ENCODE measurements at regions not wholly inside any gene's neighbourhood (a gene's known extent, or its start where the extent isn't known, plus 50 kb on each side); places are given as distances from the start of the nearest gene placed in this dataset.

DNA sequence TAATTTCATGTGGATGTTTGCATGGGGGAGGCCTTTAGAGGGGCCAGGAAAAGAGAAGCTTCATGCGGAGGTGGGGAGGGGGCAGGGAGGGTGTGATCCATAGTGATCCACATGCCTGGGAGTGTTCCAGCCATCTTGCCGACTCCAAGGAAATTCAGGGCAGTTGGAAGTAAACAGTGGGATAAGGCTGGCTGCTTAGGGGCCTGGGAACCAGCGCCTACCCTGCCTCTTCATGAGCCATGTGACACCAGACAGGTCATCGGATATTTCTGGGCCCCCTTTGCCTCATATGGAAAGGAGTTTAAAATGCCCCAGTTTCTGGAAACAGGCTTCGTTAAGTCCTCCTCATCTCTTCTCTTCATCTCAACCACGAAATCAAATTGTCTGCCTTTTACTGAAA is 983.2 kb downstream of the BCL11B start:
- intact Hi-C loops (cut with micrococcal nuclease) = no loop called here
- H3K27ac Mint-ChIP-seq = no peak overlapping the region
- CTCF ChIA-PET = no interaction called here
- no peaks in the 10 kb centered on the region for H3K4me1 Mint-ChIP-seq (ENCODE audit: low read depth)
- peaks cover 5% of the 10 kb centered on the region for H3K9me3 Mint-ChIP-seq
- H3K36me3 Mint-ChIP-seq (ENCODE audit: low read depth) = no peaks in the 10 kb centered on the region
- DNase-seq = no peak
- H3K27me3 Mint-ChIP-seq (ENCODE audit: low read depth) = no peaks in the 10 kb centered on the region
- H3K4me3 Mint-ChIP-seq = no peak overlapping the region

DNA sequence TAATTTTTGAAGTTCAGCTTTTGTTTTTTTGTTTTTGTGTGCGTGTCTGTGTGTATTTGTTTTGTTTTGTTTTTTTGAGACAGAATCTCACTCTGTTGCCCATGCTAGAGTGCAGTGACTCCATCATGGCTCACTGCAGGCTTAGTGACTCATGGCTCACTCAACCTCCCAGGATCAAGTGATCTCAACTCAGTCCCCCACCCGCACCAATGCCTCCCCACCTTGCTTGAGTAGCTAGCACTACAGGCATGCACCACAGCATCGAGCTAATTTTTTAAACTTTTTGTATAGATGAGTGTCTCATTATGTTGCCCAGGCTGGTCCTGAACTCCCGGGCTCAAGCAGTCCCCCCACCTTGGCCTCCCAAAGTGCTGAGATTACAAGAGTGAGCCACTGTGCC is 981.4 kb downstream of the BCL11B start:
- no peaks in the 10 kb centered on the region for H3K27me3 Mint-ChIP-seq (ENCODE audit: low read depth)
- CTCF ChIA-PET = no interaction called here
- H3K4me3 Mint-ChIP-seq = no peak overlapping the region
- intact Hi-C loops (cut with micrococcal nuclease) = no loop called here
- H3K4me1 Mint-ChIP-seq (ENCODE audit: low read depth) = no peaks in the 10 kb centered on the region
- no peaks in the 10 kb centered on the region for H3K36me3 Mint-ChIP-seq (ENCODE audit: low read depth)
- DNase-seq = peak; percentile 23
- no peak overlapping the region for H3K27ac Mint-ChIP-seq
- peaks cover 5% of the 10 kb centered on the region for H3K9me3 Mint-ChIP-seq

GRCh38 chr14:98292191-98292590 is 979.8 kb downstream of the BCL11B start:
- H3K9me3 Mint-ChIP-seq = no peaks in the 10 kb centered on the region
- H3K4me3 Mint-ChIP-seq = no peak overlapping the region
- no peaks in the 10 kb centered on the region for H3K36me3 Mint-ChIP-seq (ENCODE audit: low read depth)
- CTCF ChIA-PET = no interaction called here
- no peaks in the 10 kb centered on the region for H3K27me3 Mint-ChIP-seq (ENCODE audit: low read depth)
- no peak overlapping the region for H3K27ac Mint-ChIP-seq
- no peaks in the 10 kb centered on the region for H3K4me1 Mint-ChIP-seq (ENCODE audit: low read depth)
- DNase-seq = no peak
- intact Hi-C loops (cut with micrococcal nuclease) = no loop called here

DNA sequence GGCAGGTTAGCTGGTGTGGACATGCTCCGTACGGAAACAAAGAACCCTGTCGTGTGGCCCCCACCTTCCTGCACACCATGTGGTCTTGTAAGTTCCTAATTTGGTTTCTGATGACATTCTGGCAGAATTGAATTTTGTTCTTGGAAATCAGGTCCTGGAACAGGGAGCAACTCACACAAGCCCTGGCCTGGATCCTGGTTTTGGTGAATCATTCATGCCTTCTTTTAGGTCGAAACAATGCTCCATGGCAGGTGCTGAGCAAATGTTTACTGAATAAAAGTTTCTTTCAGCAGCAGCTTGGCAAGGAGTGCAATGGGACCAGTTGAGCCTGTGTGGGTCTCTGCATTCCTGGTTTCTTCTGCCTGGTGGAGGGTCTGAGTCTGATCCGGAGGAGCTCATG is 978.4 kb downstream of the BCL11B start:
- Mint-ChIP-seq H3K27me3 (ENCODE audit: low read depth) (no peaks in the 10 kb centered on the region), H3K36me3 (ENCODE audit: low read depth) (no peaks in the 10 kb centered on the region), H3K4me1 (ENCODE audit: low read depth) (no peaks in the 10 kb centered on the region), H3K4me3 (no peak overlapping the region), H3K9me3 (no peaks in the 10 kb centered on the region), H3K27ac (no peak overlapping the region)
- DNase-seq = no peak
- intact Hi-C loops (cut with micrococcal nuclease) = no loop called here
- CTCF ChIA-PET = interaction anchor here (0.5 kb wide), 1 partner anchor 251 kb away, joined by 3 read pairs; no protein-coding TSS in a partner anchor

DNA sequence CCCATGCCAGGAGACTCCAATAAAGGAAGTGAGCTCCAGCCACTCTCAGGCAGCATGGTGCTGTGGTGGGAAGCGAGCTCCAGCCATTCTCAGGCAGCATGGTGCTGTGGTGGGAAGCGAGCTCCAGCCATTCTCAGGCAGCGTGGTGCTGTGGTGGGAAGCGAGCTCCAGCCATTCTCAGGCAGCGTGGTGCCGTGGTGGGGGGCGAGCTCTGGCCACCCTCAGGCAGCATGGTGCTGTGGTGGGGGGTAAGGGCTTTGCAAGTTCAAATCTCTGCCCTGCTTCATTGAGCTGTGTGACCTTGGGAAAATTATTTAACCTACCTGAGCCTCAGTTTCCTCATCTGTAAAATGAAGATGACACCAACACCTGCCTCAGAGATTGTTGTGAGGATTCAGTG is 975.1 kb downstream of the BCL11B start:
- no peaks in the 10 kb centered on the region for H3K36me3 Mint-ChIP-seq (ENCODE audit: low read depth)
- DNase-seq = no peak
- CTCF ChIA-PET = interaction anchor here (0.6 kb wide), 1 partner anchor 39 kb away, joined by 4 read pairs; no protein-coding TSS in a partner anchor
- H3K4me1 Mint-ChIP-seq (ENCODE audit: low read depth) = no peaks in the 10 kb centered on the region
- H3K9me3 Mint-ChIP-seq = no peaks in the 10 kb centered on the region
- intact Hi-C loops (cut with micrococcal nuclease) = no loop called here
- H3K27me3 Mint-ChIP-seq (ENCODE audit: low read depth) = no peaks in the 10 kb centered on the region
- no peak overlapping the region for H3K27ac Mint-ChIP-seq
- H3K4me3 Mint-ChIP-seq = no peak overlapping the region

DNA sequence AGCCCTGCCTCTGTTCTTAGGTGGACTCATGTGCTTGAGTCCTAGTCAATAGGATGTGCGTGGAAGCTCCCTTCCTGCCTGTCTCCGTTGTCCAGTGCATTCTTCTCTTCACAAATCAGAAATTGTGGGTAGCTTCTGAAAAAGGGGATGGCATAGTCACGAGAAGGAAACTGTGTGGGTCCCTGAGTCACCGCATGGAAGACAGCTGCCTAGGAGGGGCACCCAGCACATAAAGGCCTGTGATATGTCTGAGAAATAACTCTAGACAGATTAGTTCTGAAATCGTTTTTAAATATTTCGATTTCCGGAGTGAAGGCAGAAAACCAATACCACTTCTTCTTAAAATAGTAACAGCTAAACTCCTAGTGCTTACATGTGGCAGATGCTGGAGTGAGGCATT is 974.4 kb downstream of the BCL11B start:
- CTCF ChIA-PET = interaction anchor here (0.6 kb wide), 1 partner anchor 39 kb away, joined by 4 read pairs; no protein-coding TSS in a partner anchor
- Mint-ChIP-seq H3K4me1 (ENCODE audit: low read depth) (no peaks in the 10 kb centered on the region), H3K9me3 (no peaks in the 10 kb centered on the region)

GRCh38 chr14:98298481-98299244 is 973.3 kb downstream of the BCL11B start:
- Mint-ChIP-seq H3K27me3 (ENCODE audit: low read depth) (no peaks in the 10 kb centered on the region), H3K36me3 (ENCODE audit: low read depth) (no peaks in the 10 kb centered on the region), H3K9me3 (no peaks in the 10 kb centered on the region), H3K27ac (no peak overlapping the region), H3K4me1 (ENCODE audit: low read depth) (no peaks in the 10 kb centered on the region), H3K4me3 (no peak overlapping the region)
- no peak for DNase-seq
- CTCF ChIA-PET = no interaction called here
- intact Hi-C loops (cut with micrococcal nuclease) = no loop called here

More for the DNA sequence above, 974.4 kb downstream of the BCL11B start:
- intact Hi-C loops (cut with micrococcal nuclease) = no loop called here
- H3K27me3 Mint-ChIP-seq (ENCODE audit: low read depth) = no peaks in the 10 kb centered on the region
- H3K27ac Mint-ChIP-seq = no peak overlapping the region
- H3K36me3 Mint-ChIP-seq (ENCODE audit: low read depth) = no peaks in the 10 kb centered on the region
- no peak for DNase-seq
- no peak overlapping the region for H3K4me3 Mint-ChIP-seq

DNA sequence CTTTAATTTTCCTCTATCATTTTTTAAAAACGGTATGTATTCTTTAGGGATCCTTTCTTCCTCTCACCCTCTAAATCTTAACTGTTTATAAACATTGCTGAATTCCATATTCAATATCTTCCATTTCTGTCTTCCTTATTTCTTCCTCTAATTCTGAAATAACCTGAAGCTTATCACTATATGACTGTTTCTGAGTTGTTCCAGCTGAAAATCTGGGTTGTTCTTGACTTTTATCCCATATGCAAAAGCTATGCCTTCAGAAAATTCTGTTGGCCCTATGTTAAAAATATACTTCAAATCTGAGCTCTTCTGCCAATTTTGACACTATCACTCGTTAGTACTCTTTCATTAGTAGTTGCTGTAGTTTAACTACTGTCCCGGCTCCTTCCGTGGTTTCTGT is 970.3 kb downstream of the BCL11B start:
- no peak overlapping the region for H3K4me3 Mint-ChIP-seq
- H3K36me3 Mint-ChIP-seq (ENCODE audit: low read depth) = no peaks in the 10 kb centered on the region
- H3K4me1 Mint-ChIP-seq (ENCODE audit: low read depth) = no peaks in the 10 kb centered on the region
- intact Hi-C loops (cut with micrococcal nuclease) = no loop called here
- H3K9me3 Mint-ChIP-seq = no peaks in the 10 kb centered on the region
- no peak for DNase-seq
- no peaks in the 10 kb centered on the region for H3K27me3 Mint-ChIP-seq (ENCODE audit: low read depth)
- no peak overlapping the region for H3K27ac Mint-ChIP-seq
- CTCF ChIA-PET = no interaction called here

DNA sequence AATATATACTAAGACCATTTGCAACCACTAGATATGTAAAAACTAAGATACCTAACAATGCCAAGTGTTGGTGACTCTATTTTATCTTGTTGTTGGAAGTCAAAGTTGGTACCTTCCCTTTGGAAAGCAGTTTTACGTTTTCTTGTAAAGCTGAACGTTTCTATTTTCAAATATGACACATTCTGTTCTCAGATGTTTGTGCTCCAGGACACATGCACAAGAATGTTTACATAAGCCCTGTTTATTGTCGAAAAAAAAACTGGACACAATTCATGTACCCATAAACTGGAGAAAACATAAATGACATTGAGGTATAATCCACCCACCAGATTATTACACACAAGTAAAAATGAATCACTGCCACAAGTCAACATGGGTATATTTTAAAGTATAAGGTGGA is 967.4 kb downstream of the BCL11B start:
- H3K9me3 Mint-ChIP-seq = no peaks in the 10 kb centered on the region
- CTCF ChIA-PET = no interaction called here
- no peaks in the 10 kb centered on the region for H3K36me3 Mint-ChIP-seq (ENCODE audit: low read depth)
- no peak overlapping the region for H3K4me3 Mint-ChIP-seq
- no peak for DNase-seq
- no peak overlapping the region for H3K27ac Mint-ChIP-seq
- intact Hi-C loops (cut with micrococcal nuclease) = no loop called here
- peaks cover 5% of the 10 kb centered on the region for H3K4me1 Mint-ChIP-seq (ENCODE audit: low read depth)
- no peaks in the 10 kb centered on the region for H3K27me3 Mint-ChIP-seq (ENCODE audit: low read depth)

- H3K4me1 Mint-ChIP-seq (ENCODE audit: low read depth) = peaks cover 9% of the 10 kb centered on the region
- CTCF ChIA-PET = no interaction called here
- H3K9me3 Mint-ChIP-seq = peaks cover 4% of the 10 kb centered on the region
- H3K27ac Mint-ChIP-seq = no peak overlapping the region
- no peaks in the 10 kb centered on the region for H3K36me3 Mint-ChIP-seq (ENCODE audit: low read depth)
- intact Hi-C loops (cut with micrococcal nuclease) = no loop called here
- DNase-seq = no peak
- no peaks in the 10 kb centered on the region for H3K27me3 Mint-ChIP-seq (ENCODE audit: low read depth)
- H3K4me3 Mint-ChIP-seq = no peak overlapping the region
These were observed 962.4 kb downstream of the BCL11B start for GRCh38 chr14:98309591-98309990.

- Mint-ChIP-seq H3K4me3 (no peak overlapping the region), H3K27ac (no peak overlapping the region), H3K27me3 (ENCODE audit: low read depth) (no peaks in the 10 kb centered on the region), H3K36me3 (ENCODE audit: low read depth) (no peaks in the 10 kb centered on the region), H3K9me3 (peaks cover 4% of the 10 kb centered on the region), H3K4me1 (ENCODE audit: low read depth) (peaks cover 9% of the 10 kb centered on the region)
- CTCF ChIA-PET = no interaction called here
- intact Hi-C loops (cut with micrococcal nuclease) = no loop called here
- no peak for DNase-seq
These were observed 960.0 kb downstream of the BCL11B start for GRCh38 chr14:98312006-98312405.

DNA sequence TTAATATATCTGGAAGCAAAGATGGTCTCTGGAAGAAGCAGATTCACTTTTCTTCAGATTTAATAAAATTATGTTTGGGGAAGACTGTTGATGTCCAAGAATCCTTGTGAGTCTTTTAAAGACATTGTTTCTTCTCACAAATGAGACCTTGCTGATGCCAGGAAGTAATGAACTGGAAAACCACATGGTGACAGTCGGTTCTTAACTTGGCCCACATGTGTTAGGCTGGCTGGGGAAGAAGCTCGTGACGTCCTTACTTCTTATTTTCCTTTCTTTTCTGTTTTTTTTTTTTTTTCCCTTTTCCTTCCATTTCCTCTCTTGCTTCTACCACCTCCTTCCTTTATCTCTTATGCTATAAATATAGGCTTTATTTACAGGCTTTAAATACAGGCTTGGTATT is 950.2 kb downstream of the BCL11B start:
- H3K4me3 Mint-ChIP-seq = no peak overlapping the region
- no peak for DNase-seq
- H3K4me1 Mint-ChIP-seq (ENCODE audit: low read depth) = peaks cover 30% of the 10 kb centered on the region
- CTCF ChIA-PET = no interaction called here
- intact Hi-C loops (cut with micrococcal nuclease) = no loop called here
- no peaks in the 10 kb centered on the region for H3K27me3 Mint-ChIP-seq (ENCODE audit: low read depth)
- peaks cover 12% of the 10 kb centered on the region for H3K9me3 Mint-ChIP-seq
- no peak overlapping the region for H3K27ac Mint-ChIP-seq
- H3K36me3 Mint-ChIP-seq (ENCODE audit: low read depth) = peaks cover 4% of the 10 kb centered on the region

DNA sequence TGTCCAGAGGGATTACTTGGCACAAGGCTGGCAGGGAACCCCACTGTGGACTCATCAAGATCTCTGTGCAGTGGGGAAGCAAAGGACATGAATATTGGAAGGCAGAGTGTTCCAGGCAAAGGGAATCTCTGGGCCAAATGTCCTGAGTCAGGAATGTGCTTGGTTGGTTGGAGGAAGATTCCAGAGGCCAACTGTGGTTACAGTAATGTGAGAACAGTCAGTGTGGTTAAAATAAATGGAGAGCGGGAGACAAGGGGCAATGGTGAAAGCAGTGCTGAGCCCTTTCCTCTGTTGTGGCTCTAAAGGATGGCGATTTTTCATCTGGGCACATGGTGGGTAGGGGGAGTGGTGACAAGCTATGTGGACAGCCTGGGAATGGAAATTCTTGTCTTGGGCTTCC is 948.2 kb downstream of the BCL11B start:
- no peaks in the 10 kb centered on the region for H3K27me3 Mint-ChIP-seq (ENCODE audit: low read depth)
- peaks cover 4% of the 10 kb centered on the region for H3K36me3 Mint-ChIP-seq (ENCODE audit: low read depth)
- intact Hi-C loops (cut with micrococcal nuclease) = no loop called here
- H3K9me3 Mint-ChIP-seq = peaks cover 10% of the 10 kb centered on the region
- CTCF ChIA-PET = interaction anchor here (0.8 to 1.1 kb wide), 2 partner anchors 86 to 184 kb away, joined by 3 read pairs; no protein-coding TSS in a partner anchor
- no peak overlapping the region for H3K27ac Mint-ChIP-seq
- no peak overlapping the region for H3K4me3 Mint-ChIP-seq
- H3K4me1 Mint-ChIP-seq (ENCODE audit: low read depth) = peaks cover 30% of the 10 kb centered on the region
- no peak for DNase-seq

Measured in activated naive CD4-positive, alpha-beta T cell treated with anti-CD3 and anti-CD28 coated beads for 36 hours (primary cell).